RWPE1 (cell line): ENCODE measurements at regions not wholly inside any gene's neighbourhood (a gene's known extent, or its start where the extent isn't known, plus 50 kb on each side); places are given as distances from the start of the nearest gene placed in this dataset.

Experiments
- CTCF ChIA-PET: fragments of 350-600 bp; sonication (Branson Sonifier 250); formaldehyde crosslinking; extraction: SDS; loops from one replicate; lab custom pipeline; 2021; lab: Yijun Ruan, JAX
- POLR2A ChIA-PET: fragments of 400-600 bp; formaldehyde crosslinking; extraction: SDS; loops from one replicate; lab custom pipeline; 2020; ENCODE audit warnings: antibody characterized with exemption; ENCODE audit not compliant: low non-redundant PET; lab: Yijun Ruan, JAX
- DNase-seq: peaks from one replicate; pipeline ENCODE4 v3.0.0; 2012; ENCODE audit warnings: low spot score
- H3K27ac ChIP-seq: fragments of 450-650 bp; 2 replicates; pipeline ENCODE4 v1.5.1; 2017
- CTCF ChIP-seq: fragments of 450-650 bp; conservative IDR thresholded peaks from 2 replicates; pipeline ENCODE4 v1.5.1; 2017; ENCODE audit warnings: low read depth, mild to moderate bottlenecking

GRCh38 chr16:72609933-72610332 is 438.0 kb upstream of the PMFBP1 start:
- H3K27ac ChIP-seq: no peak overlapping the region
- no peak for DNase-seq
- ChIA-PET POLR2A (no interaction called here), CTCF (no interaction called here)
- TF ChIP-seq CTCF: no peak

- no peak for DNase-seq
- TF ChIP-seq CTCF: no peak
- ChIA-PET CTCF (no interaction called here), POLR2A (no interaction called here)
- H3K27ac ChIP-seq: no peak overlapping the region
These were observed 437.1 kb upstream of the PMFBP1 start for GRCh38 chr16:72609066-72609465.

GRCh38 chr16:72604375-72604774 is 432.4 kb upstream of the PMFBP1 start:
- ChIA-PET POLR2A (no interaction called here), CTCF (interaction anchor here (0.7 kb wide), 2 partner anchors 19 to 97 kb away, joined by 3 read pairs; no protein-coding TSS in a partner anchor)
- no peak for DNase-seq
- TF ChIP-seq CTCF: no peak
- no peak overlapping the region for H3K27ac ChIP-seq

- DNase-seq: no peak
- CTCF ChIA-PET: interaction anchor here (0.6 to 0.8 kb wide), 2 partner anchors 13 to 1338 kb away, joined by 3 read pairs; no protein-coding TSS in a partner anchor
- POLR2A ChIA-PET: no interaction called here
- no peak for TF ChIP-seq CTCF
- H3K27ac ChIP-seq: no peak overlapping the region
These were observed 430.5 kb upstream of the PMFBP1 start for GRCh38 chr16:72602499-72602898.

- DNase-seq: no peak
- POLR2A ChIA-PET: no interaction called here
- CTCF ChIA-PET: no interaction called here
- no peak for TF ChIP-seq CTCF
- no peak overlapping the region for H3K27ac ChIP-seq
These were observed 426.7 kb upstream of the PMFBP1 start for GRCh38 chr16:72598696-72599095.

GRCh38 chr16:72597938-72598337 is 426.0 kb upstream of the PMFBP1 start:
- no peak for DNase-seq
- ChIA-PET CTCF (no interaction called here), POLR2A (no interaction called here)
- no peak for TF ChIP-seq CTCF
- no peak overlapping the region for H3K27ac ChIP-seq
